Kidney (tissue), 13 donors: ENCODE measurements at regions not wholly inside any gene's neighbourhood (a gene's known extent, or its start where the extent isn't known, plus 50 kb on each side); places are given as distances from the start of the nearest gene placed in this dataset.

Experiments used
- DNase-seq, 5 donors: peaks; one replicate each; pipeline ENCODE4 v3.0.0-alpha.2; 2013 to 2020
- FAIRE-seq: peaks from 2 replicates; lab custom pipeline; 2012; peaks lifted over from hg19 to GRCh38; lab: Jason Lieb, UNC
- H3K27ac ChIP-seq, 2 donors: one replicate each; pipeline ENCODE4 v1.7.0; 2013; ENCODE audit warnings: low read depth in 2 of 2, low read length in 2 of 2, inconsistent platforms in 1 of 2
- H3K27me3 ChIP-seq: one replicate; pipeline ENCODE4 v1.7.1; 2013; ENCODE audit warnings: low read length, inconsistent platforms; ENCODE audit not compliant: control insufficient read depth, insufficient read depth
- H3K36me3 ChIP-seq, 3 donors: one replicate each; pipeline versions ENCODE4 v1.7.0 to v1.7.1; 2013; ENCODE audit warnings: low read length in 3 of 3, control low read depth in 1 of 3, inconsistent platforms in 1 of 3; ENCODE audit not compliant: insufficient read depth in 3 of 3, control insufficient read depth in 2 of 3
- H3K4me1 ChIP-seq, 3 donors: one replicate each; pipeline versions ENCODE4 v1.7.0 to v1.7.1; 2013; ENCODE audit warnings: low read length in 3 of 3, inconsistent platforms in 1 of 3, low read depth in 1 of 3; ENCODE audit not compliant: control insufficient read depth in 2 of 3, insufficient read depth in 2 of 3
- H3K4me3 ChIP-seq, 3 donors: one replicate each; pipeline versions ENCODE4 v1.7.0 to v1.8.1; 2013; ENCODE audit warnings: low read length in 3 of 3, control low read depth in 1 of 3, inconsistent platforms in 1 of 3
- H3K9ac ChIP-seq, 3 donors: one replicate each; pipeline versions ENCODE4 v1.7.0 to v1.7.1; 2013; ENCODE audit warnings: low read length in 3 of 3, control low read depth in 1 of 3, inconsistent platforms in 1 of 3
- H3K9me3 ChIP-seq, 3 donors: one replicate each; pipeline versions ENCODE4 v1.7.0 to v1.7.1; 2013; ENCODE audit warnings: low read length in 3 of 3, control low read depth in 1 of 3, inconsistent platforms in 1 of 3; ENCODE audit not compliant: control insufficient read depth in 2 of 3, insufficient read depth in 1 of 3
- intact Hi-C: fragments of 100-400 bp; cut with DNase I; formaldehyde crosslinking; loops from one replicate; pipeline ENCODE4 v1.11.1; 2022
- TF ChIP-seq, protein P1 (sequence below): IDR thresholded peaks from 3 replicates; pipeline ENCODE4 v1.5.1; 2012; ENCODE audit warnings: mild to moderate bottlenecking, moderate library complexity, borderline replicate concordance; ENCODE audit not compliant: insufficient read depth; ENCODE audit errors: extremely low read depth
- donor health status: control.
- donor health status: control.
- donor health status: control.
- donor health status: control.
- donor health status: control.
- donor health status: DM: yes; HTN: yes; CAD: no.
- donor health status: Normal renal cell carcinoma (clear cell type).

DNA sequence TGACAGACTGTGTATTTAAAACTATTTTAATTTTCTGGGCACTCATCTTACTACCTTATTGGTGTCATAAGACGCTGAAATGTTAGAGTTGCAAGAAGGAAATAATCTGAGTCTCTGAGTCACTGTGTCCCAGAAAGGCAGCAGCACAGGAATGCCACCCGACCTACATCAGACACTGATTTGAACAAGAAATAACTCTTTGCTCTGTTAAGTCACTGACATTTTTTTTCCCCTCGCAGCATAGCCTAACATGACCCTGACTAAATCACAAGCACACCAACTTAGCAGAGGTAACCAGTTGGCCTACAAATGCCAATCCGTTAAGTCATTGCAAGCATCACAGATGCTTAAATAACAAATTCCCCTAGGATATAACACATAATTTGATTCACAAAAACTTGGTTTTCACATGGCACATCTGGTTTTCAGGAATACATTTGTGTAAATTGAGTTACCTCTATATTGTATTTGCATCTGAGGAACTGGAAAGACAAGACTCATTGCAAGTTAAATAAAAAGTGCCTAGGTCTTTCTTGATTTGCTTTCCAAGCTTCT lies 349.1 kb downstream of the SEC16B start:
- H3K27me3 ChIP-seq = no peaks in the 10 kb centered on the region
- no peak overlapping the region for H3K27ac ChIP-seq
- no peaks in the 10 kb centered on the region for H3K36me3 ChIP-seq
- H3K9ac ChIP-seq = no peak overlapping the region
- FAIRE-seq (no peak), DNase-seq (peak in 1 of 5 donors; percentile 1)
- TF ChIP-seq, protein P1, sequence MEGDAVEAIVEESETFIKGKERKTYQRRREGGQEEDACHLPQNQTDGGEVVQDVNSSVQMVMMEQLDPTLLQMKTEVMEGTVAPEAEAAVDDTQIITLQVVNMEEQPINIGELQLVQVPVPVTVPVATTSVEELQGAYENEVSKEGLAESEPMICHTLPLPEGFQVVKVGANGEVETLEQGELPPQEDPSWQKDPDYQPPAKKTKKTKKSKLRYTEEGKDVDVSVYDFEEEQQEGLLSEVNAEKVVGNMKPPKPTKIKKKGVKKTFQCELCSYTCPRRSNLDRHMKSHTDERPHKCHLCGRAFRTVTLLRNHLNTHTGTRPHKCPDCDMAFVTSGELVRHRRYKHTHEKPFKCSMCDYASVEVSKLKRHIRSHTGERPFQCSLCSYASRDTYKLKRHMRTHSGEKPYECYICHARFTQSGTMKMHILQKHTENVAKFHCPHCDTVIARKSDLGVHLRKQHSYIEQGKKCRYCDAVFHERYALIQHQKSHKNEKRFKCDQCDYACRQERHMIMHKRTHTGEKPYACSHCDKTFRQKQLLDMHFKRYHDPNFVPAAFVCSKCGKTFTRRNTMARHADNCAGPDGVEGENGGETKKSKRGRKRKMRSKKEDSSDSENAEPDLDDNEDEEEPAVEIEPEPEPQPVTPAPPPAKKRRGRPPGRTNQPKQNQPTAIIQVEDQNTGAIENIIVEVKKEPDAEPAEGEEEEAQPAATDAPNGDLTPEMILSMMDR = no peak
- intact Hi-C loops = no loop called here
- no peaks in the 10 kb centered on the region for H3K4me1 ChIP-seq
- no peak overlapping the region for H3K4me3 ChIP-seq
- H3K9me3 ChIP-seq = no peaks in the 10 kb centered on the region

- no peak overlapping the region for H3K9ac ChIP-seq
- intact Hi-C loops = no loop called here
- H3K27me3 ChIP-seq = no peaks in the 10 kb centered on the region
- TF ChIP-seq, protein P1 = no peak
- no peak overlapping the region for H3K4me3 ChIP-seq
- FAIRE-seq (no peak), DNase-seq (no peak)
- no peaks in the 10 kb centered on the region for H3K36me3 ChIP-seq
- no peaks in the 10 kb centered on the region for H3K4me1 ChIP-seq
- H3K9me3 ChIP-seq = no peaks in the 10 kb centered on the region
- H3K27ac ChIP-seq = no peak overlapping the region
Observed at GRCh38 chr1:177615251-177615650, 354.6 kb downstream of the SEC16B start.

DNA sequence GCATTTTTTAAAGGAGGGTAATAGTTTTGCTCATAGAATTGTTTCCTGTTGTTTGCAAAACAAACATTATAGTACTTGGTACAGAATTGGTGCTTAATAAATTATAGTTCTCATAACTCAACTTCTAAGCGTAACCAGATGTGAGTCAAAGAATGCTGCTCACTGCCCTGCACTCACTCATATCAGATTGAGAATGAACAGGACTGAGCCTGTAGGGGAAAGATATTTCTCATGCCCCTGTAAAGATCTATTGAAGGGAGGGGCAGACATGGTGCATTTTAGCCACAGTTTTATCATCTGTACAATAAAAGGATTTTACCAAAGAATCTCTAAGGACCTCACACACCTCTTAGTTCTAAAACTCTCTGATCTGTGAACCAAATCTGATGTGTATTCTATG lies 358.5 kb downstream of the SEC16B start:
- no peaks in the 10 kb centered on the region for H3K36me3 ChIP-seq
- no peak overlapping the region for H3K27ac ChIP-seq
- TF ChIP-seq, protein P1 = no peak
- DNase-seq (no peak), FAIRE-seq (no peak)
- no peaks in the 10 kb centered on the region for H3K4me1 ChIP-seq
- no peaks in the 10 kb centered on the region for H3K27me3 ChIP-seq
- no peaks in the 10 kb centered on the region for H3K9me3 ChIP-seq
- no peak overlapping the region for H3K9ac ChIP-seq
- intact Hi-C loops = no loop called here
- H3K4me3 ChIP-seq = no peak overlapping the region

- FAIRE-seq = peak; percentile 8
- intact Hi-C loops = no loop called here
- Histone ChIP-seq H3K4me3 (no peak overlapping the region), H3K9ac (no peak overlapping the region), H3K9me3 (no peaks in the 10 kb centered on the region), H3K27ac (no peak overlapping the region), H3K4me1 (no peaks in the 10 kb centered on the region), H3K27me3 (no peaks in the 10 kb centered on the region), H3K36me3 (no peaks in the 10 kb centered on the region)
- DNase-seq = no peak
- TF ChIP-seq, protein P1 = no peak
Observed at GRCh38 chr1:177609953-177610352, 359.9 kb downstream of the SEC16B start.
